ENCODE measurements at regions not wholly inside any gene's neighbourhood (a gene's known extent, or its start where the extent isn't known, plus 50 kb on each side); places are given as distances from the start of the nearest gene placed in this dataset.

GRCh38 chr2:134772493-134773169 lies 53.8 kb upstream of the TMEM163 start:
- TF ChIP-seq CTCF (conservative IDR thresholded peaks at IDR 0.05; ENCODE audit: low read depth, low read length), result no peak
- no peak for TF ChIP-seq EZH2 (IDR thresholded peaks at IDR 0.05; ENCODE audit: borderline replicate concordance, low read depth, low read length, poor library complexity, severe bottlenecking)

Measured in A673 (cell line).